HG03469 (cell line): ENCODE measurements at regions not wholly inside any gene's neighbourhood (a gene's known extent, or its start where the extent isn't known, plus 50 kb on each side); places are given as distances from the start of the nearest gene placed in this dataset.
"Not testable (repeated sequence)": the region's sequence is repeated elsewhere in the genome, so short reads cannot be mapped to it uniquely, and the experiment has no call there.

ENCODE experiments used
- ATAC-seq: cut with Tn5 transposase; IDR thresholded peaks from one replicate; pipeline ENCODE4 v1.9.1; 2021; ENCODE audit warnings: mild to moderate bottlenecking, moderate library complexity, moderate number of reproducible peaks; ENCODE audit not compliant: unreplicated experiment

DNA sequence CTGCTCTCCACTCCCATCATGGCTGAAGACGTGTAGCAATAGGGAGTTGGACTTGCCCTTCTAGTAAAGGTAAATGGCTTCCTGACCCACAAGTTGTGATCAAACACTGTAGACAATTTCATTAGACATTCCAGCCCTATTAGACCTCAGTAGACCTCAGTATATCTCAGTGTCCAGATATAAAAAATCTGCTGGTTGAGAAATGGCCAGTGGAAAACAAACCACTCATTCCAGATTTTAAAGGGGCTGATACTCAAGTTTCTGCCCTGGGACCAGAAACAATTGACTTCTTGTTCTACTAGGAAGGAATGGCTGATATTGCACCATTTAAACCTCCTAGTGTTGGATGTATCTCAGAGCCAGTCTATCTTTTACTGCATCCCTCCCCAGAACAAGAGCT, 613.2 kb downstream of the PDCD6IP start:
- ATAC-seq: no peak

DNA sequence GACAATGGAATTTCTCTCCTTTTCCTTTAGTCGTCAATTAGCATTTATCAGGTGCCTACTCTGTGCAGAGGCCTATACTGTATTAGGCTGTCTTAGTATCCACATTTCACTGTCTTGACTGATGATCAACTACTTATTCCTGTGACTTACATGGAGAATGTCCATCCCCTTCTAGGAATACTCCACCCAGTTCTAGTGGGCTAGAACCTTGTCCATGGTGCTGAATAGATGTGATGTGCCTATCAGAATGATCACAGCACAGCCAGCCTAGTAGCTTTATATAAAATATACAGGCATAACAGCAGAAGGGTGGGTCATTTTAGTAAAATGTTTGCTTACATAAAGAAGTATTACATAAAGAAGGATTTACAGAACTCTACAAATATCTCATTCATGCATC, 621.4 kb downstream of the PDCD6IP start:
- ATAC-seq: no peak

DNA sequence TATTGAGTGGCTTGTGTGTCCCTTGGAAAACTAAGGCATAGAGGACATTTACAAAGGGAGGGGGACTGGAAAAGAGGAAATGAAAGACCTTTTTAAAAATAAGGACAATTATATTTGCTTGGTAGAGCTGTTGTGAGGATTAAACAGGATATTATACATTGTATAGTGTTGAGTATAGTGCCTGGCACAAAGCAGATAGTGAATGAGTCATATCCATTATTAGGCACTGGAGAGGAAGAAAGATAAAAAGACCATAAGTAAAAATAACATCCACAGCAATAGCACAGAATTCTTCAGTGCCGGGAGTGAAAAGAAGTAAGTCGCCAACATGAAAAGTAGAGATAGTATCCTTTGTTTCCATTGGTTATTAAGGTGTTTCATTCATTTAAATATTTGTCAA, 623.3 kb downstream of the PDCD6IP start:
- ATAC-seq: no peak

DNA sequence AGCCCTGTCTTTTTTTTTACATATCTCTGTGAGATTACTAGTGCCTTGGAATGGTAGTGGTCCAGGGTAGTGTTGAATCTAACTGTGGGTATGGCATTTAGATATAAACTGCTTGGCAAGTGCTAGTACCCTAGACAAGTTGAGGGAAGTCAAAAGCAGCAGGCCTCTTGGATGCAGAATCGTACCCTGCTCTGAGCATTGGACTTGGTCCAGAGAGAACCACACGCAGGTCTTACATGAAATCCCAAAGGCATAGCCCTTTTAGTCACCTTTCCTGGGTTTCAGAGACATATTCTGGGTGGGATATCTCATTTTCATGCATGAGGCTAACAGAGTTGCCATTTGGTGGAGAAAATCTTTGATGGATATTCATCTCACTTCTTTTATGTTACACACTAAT, 641.4 kb downstream of the PDCD6IP start:
- no peak for ATAC-seq

DNA sequence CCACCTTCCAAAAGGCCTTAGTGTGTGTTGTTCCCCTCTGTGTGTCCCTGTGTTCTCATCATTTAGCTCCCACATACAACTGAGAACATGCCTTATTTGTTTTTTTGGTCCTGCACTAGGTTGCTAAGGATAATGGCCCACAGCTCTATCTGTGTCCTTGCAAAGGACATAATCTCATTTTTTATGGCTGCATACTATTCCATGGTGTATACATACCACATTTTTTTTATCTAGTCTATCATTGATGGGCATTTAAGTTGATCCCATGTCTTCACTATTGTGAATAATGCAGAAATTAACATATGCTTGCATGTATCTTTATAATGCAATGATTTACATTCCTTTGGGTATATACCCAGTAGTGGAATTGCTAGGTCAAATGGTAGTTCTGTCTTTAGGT, 645.7 kb downstream of the PDCD6IP start:
- ATAC-seq: no peak

DNA sequence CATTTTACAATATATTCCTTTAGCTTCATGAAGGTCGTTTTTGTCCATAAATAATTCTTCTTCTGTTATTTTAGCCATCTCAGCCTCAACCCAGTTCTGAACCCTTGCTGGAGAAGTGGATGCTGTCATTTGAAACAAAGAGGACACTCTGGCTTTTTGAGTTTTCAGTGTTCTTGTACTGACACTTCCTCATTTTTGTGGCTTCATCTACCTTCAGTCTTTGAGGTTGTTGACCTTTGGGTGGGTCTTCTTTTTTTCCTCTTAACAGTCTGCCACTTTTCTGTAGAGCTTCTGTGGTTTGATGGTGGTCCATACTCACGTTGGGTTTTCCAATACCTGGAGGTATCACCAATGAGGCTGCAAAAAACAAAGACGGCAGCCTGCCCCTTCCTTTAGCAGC, 650.9 kb downstream of the PDCD6IP start:
- ATAC-seq: no peak

DNA sequence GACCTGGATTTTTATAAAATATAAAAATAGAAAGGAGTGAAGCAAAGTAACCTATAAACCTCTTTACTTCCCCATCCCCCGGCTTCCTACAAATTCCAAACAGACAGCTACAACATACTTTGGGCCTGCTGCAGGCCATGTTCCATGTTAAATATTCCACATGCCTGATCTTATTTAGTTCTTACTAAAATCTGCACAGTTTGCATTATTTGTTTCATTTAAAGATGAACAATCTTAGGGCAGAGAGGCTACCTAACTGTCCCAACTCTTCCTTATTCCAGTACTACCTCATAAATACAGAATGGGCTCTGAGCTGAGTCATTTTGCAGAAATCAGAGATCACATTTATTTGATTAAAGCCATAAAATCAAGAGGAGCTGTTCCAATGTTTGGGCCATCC, 665.0 kb downstream of the PDCD6IP start:
- ATAC-seq: no peak

DNA sequence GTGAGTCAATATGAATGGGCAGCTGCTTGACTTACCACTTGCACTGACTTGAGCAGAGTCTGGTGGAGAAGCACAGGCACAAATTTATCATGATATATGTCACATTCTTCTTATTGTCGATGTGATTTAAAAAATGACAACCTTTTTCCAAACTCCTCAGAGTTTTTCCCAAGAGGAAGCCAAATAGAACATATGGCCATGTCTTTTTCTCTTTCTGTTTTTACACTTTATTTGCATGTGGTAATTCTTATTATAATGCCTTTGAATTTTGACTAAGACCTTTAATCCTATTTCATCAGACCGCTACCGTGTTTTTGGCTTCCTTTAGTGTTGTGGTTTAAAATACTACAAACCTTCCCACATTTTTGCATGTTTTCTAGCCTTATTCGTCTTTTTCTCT, 666.2 kb downstream of the PDCD6IP start:
- no peak for ATAC-seq

DNA sequence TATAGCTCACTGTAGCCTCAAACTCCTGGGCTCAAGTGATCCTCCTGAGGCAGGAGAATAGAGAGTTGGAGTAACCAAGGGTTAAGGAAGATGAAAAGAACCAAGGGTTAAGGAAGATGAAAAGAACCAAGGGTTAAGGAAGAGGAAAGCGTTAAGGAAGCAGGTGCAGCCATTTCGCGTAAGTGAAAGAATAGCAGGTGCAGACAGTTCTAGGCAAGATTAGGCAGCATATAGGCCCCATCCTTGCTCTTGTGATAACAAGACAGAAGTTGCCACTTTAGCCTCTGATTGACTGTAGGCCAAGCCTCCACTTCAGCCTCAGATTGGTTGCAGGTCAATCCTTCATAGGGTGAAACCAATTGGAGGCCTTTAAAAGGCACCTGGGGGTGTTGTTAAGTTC, 677.4 kb downstream of the PDCD6IP start:
- ATAC-seq: no peak

DNA sequence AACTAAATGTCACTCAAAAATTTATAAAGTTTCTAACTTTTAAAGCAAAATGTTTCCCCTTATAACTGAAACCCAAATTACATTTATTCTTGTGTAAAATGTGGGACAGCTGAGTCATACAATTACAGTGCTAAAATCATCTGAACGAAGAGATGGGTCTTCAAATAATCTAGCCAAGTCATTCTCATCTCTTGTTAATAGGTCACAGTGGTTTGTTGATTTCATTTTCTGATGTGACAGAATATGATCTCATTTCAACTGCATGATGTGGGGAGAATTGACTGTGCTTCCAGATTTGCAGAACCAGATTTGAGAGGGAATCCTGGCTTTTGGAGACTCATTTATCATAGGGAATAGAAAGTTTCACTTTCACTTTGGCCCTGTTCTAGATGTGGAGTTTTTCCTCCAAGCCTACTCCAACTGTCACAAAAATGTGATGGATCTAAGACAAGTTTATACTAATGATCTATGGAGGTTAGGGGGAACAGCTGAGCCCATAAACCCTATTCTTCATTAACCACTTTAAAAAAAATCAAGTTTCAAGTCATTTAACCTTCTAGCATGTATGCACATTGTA, 685.0 kb downstream of the PDCD6IP start:
- no peak for ATAC-seq

DNA sequence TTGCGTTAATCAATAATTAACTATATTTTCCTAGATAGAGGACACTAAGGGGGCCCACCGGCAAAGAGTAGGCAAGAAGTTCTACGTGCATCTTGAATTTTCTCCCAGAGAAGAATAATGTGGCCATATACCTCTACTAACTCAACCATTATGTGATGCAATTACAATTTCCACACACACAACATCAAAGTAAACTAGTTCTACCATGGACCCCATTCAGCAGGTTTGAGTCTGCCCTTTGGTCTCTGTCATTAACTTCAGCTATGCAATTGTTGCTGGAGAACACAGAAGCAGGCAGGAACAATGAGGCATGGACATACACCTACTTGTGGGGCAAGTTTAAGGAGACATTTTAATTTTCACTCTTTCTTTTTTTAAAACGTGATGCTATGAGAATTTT, 705.9 kb downstream of the PDCD6IP start:
- no peak for ATAC-seq

DNA sequence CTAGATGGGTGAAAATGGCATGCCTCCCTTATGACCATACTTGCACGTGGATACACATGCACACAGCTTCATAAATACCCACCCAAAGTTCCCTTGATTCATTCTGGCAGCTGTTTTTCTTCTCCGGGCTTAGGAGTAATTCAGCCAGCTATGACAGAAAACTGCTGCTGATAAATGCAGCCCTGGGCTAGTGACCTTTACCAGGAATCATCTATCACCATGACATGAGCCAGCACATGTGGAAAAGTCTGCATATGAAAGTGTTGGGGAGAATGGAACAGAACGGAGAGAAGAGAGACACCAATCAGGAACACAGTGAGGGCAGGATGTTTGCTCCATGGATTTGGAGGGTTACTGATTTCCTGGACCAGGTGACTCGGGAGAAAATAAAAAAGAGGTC, 706.3 kb downstream of the PDCD6IP start:
- no peak for ATAC-seq

DNA sequence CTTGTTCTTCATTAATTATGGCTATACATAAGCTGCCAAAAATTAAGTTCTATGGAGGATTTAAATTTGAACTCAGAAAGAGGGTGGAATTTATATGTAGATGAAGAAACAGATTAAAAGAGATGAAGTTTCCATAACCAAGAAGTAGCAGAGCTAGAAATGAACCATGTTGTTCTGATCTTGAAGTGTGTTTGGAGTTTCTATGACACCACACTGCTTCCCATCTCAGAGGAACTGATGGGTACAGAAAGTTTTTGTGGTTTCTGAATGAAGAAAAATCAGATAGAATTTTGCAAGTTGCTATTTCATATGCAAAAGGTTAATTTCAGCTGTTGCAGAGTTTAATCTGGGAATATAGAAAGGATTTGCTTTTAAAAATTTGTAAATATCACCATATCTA, 710.3 kb downstream of the PDCD6IP start:
- ATAC-seq: no peak

DNA sequence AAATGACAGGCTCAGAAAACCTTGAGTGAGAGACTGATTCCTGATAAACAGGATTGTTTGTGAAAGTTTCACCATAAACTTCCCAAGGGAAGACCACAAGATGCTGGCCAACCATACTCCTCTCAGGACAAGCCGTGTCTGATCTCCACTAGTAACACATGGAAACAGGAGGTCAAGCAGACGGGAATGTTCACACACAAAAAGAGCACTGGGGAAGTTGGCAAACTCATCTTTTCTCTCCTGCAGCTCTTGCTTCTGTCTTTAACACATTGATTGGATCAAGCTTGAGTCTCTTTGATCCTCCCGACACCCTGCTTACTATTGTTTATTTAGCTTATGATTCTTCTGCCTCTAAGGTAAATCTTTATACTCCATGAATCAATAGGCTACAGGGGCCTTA, 713.5 kb downstream of the PDCD6IP start:
- ATAC-seq: no peak

DNA sequence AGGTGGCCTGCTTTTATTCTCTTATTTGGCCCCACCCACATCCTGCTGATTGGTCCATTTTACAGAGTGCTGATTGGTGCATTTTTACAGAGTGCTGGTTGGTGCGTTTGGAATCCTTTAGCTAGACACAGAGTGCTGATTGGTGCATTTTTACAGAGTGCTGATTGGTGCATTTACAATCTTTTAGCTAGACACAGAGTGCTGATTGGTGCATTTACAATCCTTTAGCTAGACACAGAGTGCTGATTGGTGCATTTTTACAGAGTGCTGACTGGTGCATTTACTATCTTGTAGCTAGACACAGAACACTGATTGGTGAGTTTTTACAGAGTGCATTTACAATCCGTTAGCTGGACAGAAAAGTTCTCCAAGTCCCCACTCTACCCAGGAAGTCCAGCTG, 720.6 kb downstream of the PDCD6IP start:
- ATAC-seq: not testable (repeated sequence)

DNA sequence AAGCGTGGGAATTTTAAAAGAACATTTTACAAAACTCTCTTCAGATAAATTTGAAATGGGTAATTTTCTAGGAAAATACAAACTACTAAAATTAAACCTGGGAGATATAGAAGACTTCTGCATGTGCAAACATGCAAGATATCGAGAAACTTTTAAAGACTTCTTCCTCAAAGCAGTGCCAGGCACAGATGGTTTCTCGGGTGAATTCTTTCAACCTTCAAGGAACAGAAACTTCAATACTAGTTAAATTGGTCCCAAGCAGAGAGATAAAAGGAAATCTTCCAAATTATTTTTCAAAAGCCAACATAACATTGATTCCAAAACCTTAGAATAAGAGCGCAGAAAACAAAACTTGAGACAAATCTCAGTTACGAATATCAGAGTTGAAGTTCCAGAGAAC, 732.7 kb downstream of the PDCD6IP start:
- no peak for ATAC-seq

DNA sequence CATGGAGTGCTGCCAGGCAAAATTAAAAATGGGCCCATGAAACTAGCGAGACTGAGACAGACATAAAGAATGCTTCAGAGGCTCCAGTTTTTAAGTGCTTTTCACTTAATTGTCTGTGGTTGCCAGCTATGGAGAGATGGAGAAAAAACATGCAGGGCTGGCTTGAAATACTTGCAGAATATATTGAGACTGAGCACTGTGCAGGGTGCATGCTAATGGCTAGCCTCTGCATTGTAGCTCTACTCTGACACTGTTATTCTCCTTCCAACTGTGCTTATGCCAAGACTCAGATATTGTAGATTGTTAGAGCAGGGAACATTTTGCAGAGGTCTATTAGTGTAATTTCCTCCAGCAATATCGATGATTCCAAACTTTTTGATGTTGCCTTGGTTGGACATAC, 735.0 kb downstream of the PDCD6IP start:
- ATAC-seq: no peak

DNA sequence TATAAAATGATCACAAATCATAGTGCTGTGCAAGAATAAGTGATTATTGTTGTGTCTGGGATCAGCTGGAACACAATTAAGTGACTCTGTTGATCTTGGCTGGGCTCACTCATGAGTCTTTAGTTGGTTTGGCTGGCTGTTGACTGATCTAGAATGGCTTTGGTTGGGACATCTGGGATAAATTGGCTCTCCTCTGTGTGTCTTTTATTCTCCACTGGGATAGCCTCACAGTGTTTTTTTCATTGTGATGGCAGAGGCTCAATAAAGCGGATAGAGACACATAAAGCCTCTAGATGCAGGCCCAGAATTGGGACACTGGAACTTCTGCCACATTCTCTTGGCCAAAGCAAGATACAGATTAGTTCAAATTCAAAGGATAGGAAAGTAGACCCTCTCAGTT, 735.6 kb downstream of the PDCD6IP start:
- no peak for ATAC-seq

DNA sequence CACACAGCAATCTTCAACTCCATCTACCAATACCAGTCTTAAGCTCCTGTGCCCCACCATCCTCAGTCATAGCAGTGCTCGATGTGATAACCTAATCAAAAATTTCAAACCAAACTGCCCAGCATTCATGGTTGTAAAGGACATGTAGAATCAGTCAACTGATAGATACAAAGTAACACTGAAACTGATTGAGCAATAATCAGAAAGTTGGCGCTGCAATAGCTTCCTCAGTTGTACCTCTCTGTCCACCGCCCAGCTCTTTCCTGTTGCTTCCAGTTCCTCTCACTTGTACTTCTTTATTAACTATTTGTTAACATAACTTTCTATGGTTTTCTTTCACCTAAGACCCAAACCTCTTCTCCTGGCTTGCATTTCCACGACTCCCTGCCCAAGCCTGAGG, 745.7 kb downstream of the PDCD6IP start:
- ATAC-seq: no peak

DNA sequence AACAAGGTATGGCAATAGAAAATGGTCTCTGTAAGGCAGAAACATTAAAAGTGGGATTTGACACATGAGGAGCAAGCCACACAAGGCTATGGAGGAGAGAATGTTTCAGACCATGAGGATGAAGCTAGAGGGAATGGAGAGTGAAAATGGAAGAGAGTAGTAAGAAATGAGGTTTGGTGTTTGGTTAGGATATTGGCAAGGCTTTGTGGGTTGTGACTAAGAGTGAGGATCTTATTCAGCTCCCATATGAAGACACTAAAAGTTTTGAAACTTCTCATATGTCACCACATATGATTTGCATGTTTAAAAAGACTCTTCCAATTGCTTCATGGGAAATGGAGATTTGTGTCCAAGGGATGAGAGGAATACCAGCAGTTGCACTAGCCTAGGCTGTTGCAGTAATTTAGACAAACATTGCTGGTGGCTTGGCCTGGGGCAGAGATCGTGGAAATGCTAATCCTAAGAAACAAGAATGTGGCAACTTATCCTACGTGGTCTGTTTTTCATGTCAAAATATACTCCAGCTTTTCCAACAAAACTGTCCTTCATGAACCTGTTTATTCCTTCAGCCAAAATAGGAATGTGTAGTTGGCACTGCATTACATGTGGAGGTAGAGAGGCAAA, 749.0 kb downstream of the PDCD6IP start:
- no peak for ATAC-seq

DNA sequence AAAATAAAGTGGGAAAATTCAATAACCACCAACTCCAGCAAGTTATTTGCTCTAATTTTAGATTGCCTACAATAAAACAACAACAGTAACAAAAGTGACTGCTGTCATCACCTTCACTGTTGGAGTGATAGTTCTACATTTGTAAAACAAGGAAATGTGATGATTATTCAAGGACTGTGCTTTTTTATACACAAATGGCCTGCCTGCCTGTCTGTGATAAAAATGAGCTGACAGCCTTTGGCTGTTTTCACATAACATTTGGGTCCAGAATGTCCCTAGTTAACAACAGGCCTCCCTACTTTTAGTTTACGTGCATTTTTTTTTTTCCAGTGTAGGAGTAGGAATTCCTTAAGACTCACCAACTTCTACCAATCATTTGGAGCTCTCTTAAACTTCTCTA, 768.8 kb downstream of the PDCD6IP start:
- ATAC-seq: no peak

DNA sequence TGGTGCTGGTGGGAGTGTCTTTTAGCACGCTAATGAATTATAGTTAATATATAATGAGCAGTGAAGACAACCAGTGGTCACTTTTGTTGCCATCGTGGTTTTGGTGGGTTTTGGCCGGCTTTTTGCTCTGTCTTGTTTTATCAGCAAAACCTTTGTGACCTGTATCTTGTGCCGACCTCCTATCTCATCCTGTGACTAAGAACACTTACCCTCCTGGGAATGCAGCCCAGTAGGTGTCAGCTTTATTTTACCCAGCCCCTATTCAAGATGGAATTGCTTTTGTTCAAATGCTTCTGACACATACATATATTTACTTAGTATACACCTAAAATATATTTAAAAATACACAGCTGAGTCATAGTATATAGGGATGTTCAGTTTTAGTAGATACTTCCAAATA, 770.3 kb downstream of the PDCD6IP start:
- ATAC-seq: no peak

DNA sequence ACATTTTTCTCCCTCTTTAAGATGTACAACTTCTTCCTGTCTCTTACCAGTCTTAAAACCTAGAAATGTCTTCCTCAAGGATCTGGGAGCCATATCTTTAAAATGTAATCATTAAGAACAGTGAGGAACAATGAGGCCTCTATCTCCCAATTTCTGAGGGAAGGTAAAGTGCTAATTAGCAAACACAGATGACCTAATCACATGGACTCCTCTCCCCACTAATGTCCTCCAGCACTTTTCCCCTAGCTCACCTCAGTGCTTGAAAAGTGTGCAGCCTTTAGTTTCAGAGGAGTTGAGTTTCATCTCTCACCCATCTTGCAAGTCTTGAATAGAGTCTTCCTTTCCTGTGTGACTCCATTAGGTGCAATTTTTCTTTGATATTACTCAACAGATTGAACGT, 771.0 kb downstream of the PDCD6IP start:
- ATAC-seq: no peak
